Ascending aorta (tissue), 2 donors: ENCODE measurements at regions not wholly inside any gene's neighbourhood (a gene's known extent, or its start where the extent isn't known, plus 50 kb on each side); places are given as distances from the start of the nearest gene placed in this dataset.

Experiments used
- DNase-seq, 2 donors: peaks; one replicate each; pipeline ENCODE4 v3.0.0-alpha.2; 2019; ENCODE audit warnings: low spot score in 2 of 2
- H3K27ac ChIP-seq, 2 donors: fragments of 200-600 bp; sonication (generic); one replicate each; pipeline ENCODE4 v1.5.1; 2016 to 2017; ENCODE audit warnings: mild to moderate bottlenecking in 1 of 2
- H3K27me3 ChIP-seq: fragments of 200-600 bp; sonication (generic); one replicate; pipeline ENCODE4 v1.5.1; 2017
- H3K36me3 ChIP-seq, 2 donors: fragments of 200-600 bp; sonication (generic); one replicate each; pipeline ENCODE4 v1.5.1; 2016
- H3K4me1 ChIP-seq, 2 donors: fragments of 200-600 bp; sonication (generic); one replicate each; pipeline ENCODE4 v1.5.1; 2016 to 2017; ENCODE audit warnings: mild to moderate bottlenecking in 1 of 2
- H3K4me3 ChIP-seq, 2 donors: fragments of 200-600 bp; sonication (generic); one replicate each; pipeline ENCODE4 v1.5.1; 2016 to 2017; ENCODE audit warnings: mild to moderate bottlenecking in 1 of 2
- H3K9me3 ChIP-seq, 2 donors: fragments of 200-600 bp; sonication (generic); one replicate each; pipeline ENCODE4 v1.5.1; 2016
- intact Hi-C: fragments of 100-400 bp; cut with DNase I; formaldehyde crosslinking; loops from one replicate; pipeline ENCODE4 v1.15.1; 2023
- TF ChIP-seq, protein P1 (sequence below), 3 experiments: fragments of 200-600 bp in 2 of 3; fragments of 450-650 bp in 1 of 3; sonication (generic) in 2 of 3; IDR thresholded peaks; one replicate each; pipeline ENCODE4 v1.5.1; 2016 to 2019; ENCODE audit warnings: antibody characterized with exemption in 3 of 3, mild to moderate bottlenecking in 1 of 3, moderate library complexity in 1 of 3

DNA sequence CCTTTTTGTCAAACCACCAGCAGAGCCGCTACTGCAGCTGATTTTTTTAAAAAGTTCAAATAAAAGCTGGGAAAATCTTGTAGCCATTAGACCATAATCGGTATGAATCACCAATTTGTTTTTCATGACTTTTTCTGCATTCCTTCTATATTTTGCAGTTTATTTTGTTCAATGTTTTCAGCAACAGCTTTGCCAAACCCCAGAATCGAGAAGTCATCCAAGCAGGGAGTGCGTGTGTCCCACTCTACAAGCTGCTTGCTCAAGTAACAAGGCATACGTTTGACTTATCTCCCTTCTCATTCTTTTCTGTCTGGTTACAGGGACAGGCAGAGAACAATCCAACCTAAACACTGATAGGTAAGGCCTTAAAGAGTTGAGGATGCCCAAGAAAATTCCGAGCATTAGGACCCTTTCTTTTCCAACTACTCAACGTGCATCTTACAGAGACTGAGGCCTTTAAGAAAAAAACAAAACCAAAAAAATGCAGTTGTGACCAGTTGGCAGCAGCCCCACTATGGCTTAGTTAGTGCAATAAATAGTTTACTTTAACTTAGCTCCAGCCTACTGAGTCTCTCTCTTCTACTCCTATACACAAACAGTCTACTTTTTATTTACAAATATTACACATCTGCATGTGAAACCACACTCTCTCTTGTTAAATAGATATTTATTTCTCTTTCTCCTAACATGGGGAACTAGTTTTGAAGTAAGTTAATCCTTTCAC is 134.7 kb upstream of the SLIT3 start:
- no peaks in the 10 kb centered on the region for H3K36me3 ChIP-seq
- TF ChIP-seq, protein P1, sequence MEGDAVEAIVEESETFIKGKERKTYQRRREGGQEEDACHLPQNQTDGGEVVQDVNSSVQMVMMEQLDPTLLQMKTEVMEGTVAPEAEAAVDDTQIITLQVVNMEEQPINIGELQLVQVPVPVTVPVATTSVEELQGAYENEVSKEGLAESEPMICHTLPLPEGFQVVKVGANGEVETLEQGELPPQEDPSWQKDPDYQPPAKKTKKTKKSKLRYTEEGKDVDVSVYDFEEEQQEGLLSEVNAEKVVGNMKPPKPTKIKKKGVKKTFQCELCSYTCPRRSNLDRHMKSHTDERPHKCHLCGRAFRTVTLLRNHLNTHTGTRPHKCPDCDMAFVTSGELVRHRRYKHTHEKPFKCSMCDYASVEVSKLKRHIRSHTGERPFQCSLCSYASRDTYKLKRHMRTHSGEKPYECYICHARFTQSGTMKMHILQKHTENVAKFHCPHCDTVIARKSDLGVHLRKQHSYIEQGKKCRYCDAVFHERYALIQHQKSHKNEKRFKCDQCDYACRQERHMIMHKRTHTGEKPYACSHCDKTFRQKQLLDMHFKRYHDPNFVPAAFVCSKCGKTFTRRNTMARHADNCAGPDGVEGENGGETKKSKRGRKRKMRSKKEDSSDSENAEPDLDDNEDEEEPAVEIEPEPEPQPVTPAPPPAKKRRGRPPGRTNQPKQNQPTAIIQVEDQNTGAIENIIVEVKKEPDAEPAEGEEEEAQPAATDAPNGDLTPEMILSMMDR (IDR thresholded peaks at IDR 0.05), result no peak
- no peak overlapping the region for H3K27ac ChIP-seq
- H3K27me3 ChIP-seq, result no peaks in the 10 kb centered on the region
- H3K4me1 ChIP-seq, result no peaks in the 10 kb centered on the region
- intact Hi-C loops, result no loop called here
- no peaks in the 10 kb centered on the region for H3K9me3 ChIP-seq
- no peak overlapping the region for H3K4me3 ChIP-seq
- DNase-seq, result no peak

DNA sequence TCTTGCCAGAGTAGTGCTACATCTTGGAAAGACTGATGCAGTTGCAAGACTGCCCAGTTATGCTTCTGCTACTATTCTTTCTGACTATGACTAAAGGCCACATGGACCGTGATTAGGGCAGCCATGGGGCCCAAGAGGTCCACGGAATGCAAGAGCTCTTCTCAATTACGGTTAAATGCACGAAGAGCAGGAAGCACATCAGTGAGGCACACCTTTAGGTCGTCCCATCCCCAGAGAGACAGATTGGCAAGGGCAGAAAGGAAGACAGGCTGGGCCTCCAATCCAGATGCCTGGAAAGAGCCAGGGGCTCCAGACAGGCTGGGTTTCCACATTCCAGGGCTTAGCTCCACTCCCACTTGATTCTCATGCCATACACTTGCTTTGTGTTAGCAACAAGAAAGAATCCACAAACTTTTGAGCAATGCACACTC is 132.3 kb upstream of the SLIT3 start:
- Histone ChIP-seq H3K27me3 (no peaks in the 10 kb centered on the region), H3K4me3 (no peak overlapping the region), H3K27ac (no peak overlapping the region), H3K4me1 (no peaks in the 10 kb centered on the region), H3K36me3 (no peaks in the 10 kb centered on the region), H3K9me3 (no peaks in the 10 kb centered on the region)
- intact Hi-C loops, result no loop called here
- DNase-seq, result no peak
- TF ChIP-seq, protein P1 (IDR thresholded peaks at IDR 0.05), result no peak

DNA sequence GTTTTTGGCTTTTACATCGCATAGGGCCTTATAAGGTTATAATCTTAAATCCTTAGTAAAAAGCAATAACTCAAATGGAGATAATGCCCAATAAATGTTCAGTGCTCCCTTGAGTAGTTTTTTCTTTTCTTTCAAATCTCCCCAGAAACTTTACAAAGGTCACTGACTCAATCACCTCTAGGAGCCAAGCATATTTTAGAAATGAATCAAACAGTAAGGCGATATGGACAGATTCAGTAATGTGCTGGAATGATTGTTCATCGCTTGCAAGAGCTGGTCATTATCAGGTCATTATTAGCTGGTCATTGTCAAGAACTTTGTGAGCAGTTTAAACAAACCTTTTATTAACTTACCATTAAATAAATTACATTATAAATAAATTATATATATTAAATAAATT is 130.4 kb upstream of the SLIT3 start:
- H3K27me3 ChIP-seq, result no peaks in the 10 kb centered on the region
- no peaks in the 10 kb centered on the region for H3K9me3 ChIP-seq
- no peak for DNase-seq
- H3K4me1 ChIP-seq, result no peaks in the 10 kb centered on the region
- H3K27ac ChIP-seq, result no peak overlapping the region
- TF ChIP-seq, protein P1 (IDR thresholded peaks at IDR 0.05), result no peak
- intact Hi-C loops, result no loop called here
- no peak overlapping the region for H3K4me3 ChIP-seq
- H3K36me3 ChIP-seq, result no peaks in the 10 kb centered on the region

DNA sequence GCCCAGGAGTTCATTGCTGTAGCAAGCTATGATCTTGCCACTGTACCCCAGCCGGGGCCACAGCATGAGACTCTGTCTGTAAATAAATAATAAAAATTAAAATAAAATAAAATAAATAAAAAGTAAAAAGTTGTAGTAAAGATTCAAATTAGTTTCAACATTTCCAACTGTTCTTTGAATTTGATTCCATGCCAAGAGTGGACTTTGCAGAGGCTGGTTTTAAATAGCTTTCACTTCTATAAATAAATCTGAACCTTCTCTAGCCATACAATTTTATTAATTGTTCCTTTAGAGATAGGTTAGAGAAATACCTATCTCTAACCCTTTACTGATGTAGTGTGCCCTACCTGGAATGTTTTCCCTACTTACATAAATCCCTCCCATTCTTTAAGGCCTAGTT is 129.7 kb upstream of the SLIT3 start:
- Histone ChIP-seq H3K4me1 (no peaks in the 10 kb centered on the region), H3K27ac (no peak overlapping the region), H3K27me3 (no peaks in the 10 kb centered on the region), H3K9me3 (no peaks in the 10 kb centered on the region), H3K36me3 (no peaks in the 10 kb centered on the region), H3K4me3 (no peak overlapping the region)
- intact Hi-C loops, result no loop called here
- TF ChIP-seq, protein P1 (IDR thresholded peaks at IDR 0.05), result no peak
- DNase-seq, result no peak

DNA sequence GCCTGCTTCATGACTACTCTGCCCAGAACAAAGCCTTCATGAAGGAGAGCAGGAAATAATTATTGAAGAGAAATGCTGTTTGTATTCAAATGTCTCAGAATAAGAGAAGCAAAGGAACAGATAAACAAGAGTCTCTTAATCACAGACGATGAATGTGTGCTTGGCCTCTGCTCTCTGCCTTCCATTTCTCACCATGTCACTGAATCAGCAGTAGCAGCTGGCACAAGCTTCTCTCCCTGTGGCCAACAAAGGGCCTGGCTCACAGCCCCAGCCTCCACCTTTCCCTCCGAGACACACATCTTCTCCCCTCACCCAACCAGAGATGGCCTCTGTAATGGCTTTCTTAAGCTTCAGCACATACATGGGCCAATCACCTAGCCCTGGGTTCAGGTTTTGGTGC is 128.1 kb upstream of the SLIT3 start:
- no peaks in the 10 kb centered on the region for H3K9me3 ChIP-seq
- intact Hi-C loops, result no loop called here
- no peak overlapping the region for H3K27ac ChIP-seq
- no peak for DNase-seq
- H3K4me1 ChIP-seq, result no peaks in the 10 kb centered on the region
- H3K36me3 ChIP-seq, result no peaks in the 10 kb centered on the region
- H3K4me3 ChIP-seq, result no peak overlapping the region
- no peaks in the 10 kb centered on the region for H3K27me3 ChIP-seq
- TF ChIP-seq, protein P1 (IDR thresholded peaks at IDR 0.05), result no peak

DNA sequence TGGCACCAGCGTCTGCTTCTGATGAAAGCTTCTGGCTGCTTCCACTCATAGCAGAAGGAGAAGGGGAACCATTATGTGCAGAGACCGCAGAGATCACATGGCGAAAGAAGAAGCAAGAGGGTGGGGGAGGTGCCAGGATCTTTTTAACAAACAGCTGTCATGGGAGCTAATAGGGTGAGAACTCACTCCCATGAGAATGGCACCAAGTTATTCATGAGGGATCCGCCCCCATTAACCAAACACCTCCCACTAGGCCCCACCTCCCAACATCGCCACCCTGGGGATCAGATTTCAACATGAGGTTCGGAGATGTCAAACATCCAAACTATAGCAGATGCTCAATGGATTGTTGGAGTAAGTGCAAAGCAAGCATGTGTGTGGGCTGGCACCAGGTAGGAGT is 125.8 kb upstream of the SLIT3 start:
- Histone ChIP-seq H3K27ac (no peak overlapping the region), H3K9me3 (no peaks in the 10 kb centered on the region), H3K27me3 (no peaks in the 10 kb centered on the region), H3K4me1 (no peaks in the 10 kb centered on the region), H3K4me3 (no peak overlapping the region), H3K36me3 (no peaks in the 10 kb centered on the region)
- TF ChIP-seq, protein P1 (IDR thresholded peaks at IDR 0.05), result no peak
- intact Hi-C loops, result no loop called here
- DNase-seq, result no peak
